H9 (cell line): ENCODE measurements at regions not wholly inside any gene's neighbourhood (a gene's known extent, or its start where the extent isn't known, plus 50 kb on each side); places are given as distances from the start of the nearest gene placed in this dataset.

Experiments used
- DNase-seq: peaks from one replicate; pipeline ENCODE4 v3.0.0-alpha.2; 2017
- H2AFZ ChIP-seq: one replicate; pipeline ENCODE4 v1.6.1; 2013; ENCODE audit warnings: mild to moderate bottlenecking, low read length, control low read depth, moderate library complexity
- H2AK5ac ChIP-seq: 2 replicates; pipeline ENCODE4 v1.6.1; 2013; ENCODE audit warnings: low read length, control low read depth, mixed read lengths; ENCODE audit not compliant: insufficient read length
- H2BK120ac ChIP-seq: one replicate; pipeline ENCODE4 v1.6.1; 2013; ENCODE audit warnings: low read depth, mild to moderate bottlenecking, low read length, control low read depth, inconsistent platforms; ENCODE audit not compliant: poor library complexity, severe bottlenecking
- H2BK12ac ChIP-seq: 2 replicates; pipeline ENCODE4 v1.6.1; 2013; ENCODE audit warnings: low read length, control low read depth, mixed read lengths, low read depth; ENCODE audit not compliant: insufficient read length
- H2BK15ac ChIP-seq: 2 replicates; pipeline ENCODE4 v1.6.1; 2013; ENCODE audit warnings: low read depth, low read length, control low read depth
- H2BK20ac ChIP-seq: one replicate; pipeline ENCODE4 v1.6.1; 2013; ENCODE audit warnings: low read depth, mild to moderate bottlenecking, low read length, control low read depth, inconsistent platforms; ENCODE audit not compliant: poor library complexity, severe bottlenecking
- H2BK5ac ChIP-seq: 2 replicates; pipeline ENCODE4 v1.6.1; 2013; ENCODE audit warnings: low read length, control low read depth, mixed read lengths; ENCODE audit not compliant: insufficient read length
- H3K14ac ChIP-seq: 2 replicates; pipeline ENCODE4 v1.6.1; 2013; ENCODE audit warnings: low read length, control low read depth; ENCODE audit not compliant: insufficient read depth
- H3K18ac ChIP-seq: 2 replicates; pipeline ENCODE4 v1.6.1; 2013; ENCODE audit warnings: low read depth, mild to moderate bottlenecking, mixed read lengths, low read length, control low read depth; ENCODE audit not compliant: insufficient read length
- H3K23ac ChIP-seq: 2 replicates; pipeline ENCODE4 v1.6.1; 2013; ENCODE audit warnings: low read length, control low read depth, mixed read lengths, low read depth; ENCODE audit not compliant: insufficient read length
- H3K23me2 ChIP-seq: 2 replicates; pipeline ENCODE4 v1.6.1; 2013; ENCODE audit warnings: low read depth, mild to moderate bottlenecking, mixed read lengths, low read length, control low read depth; ENCODE audit not compliant: insufficient read length, poor library complexity, severe bottlenecking
- H3K27ac ChIP-seq: 2 replicates; pipeline ENCODE4 v1.5.1; 2013; ENCODE audit warnings: low read length, control low read depth, mixed read lengths, low read depth; ENCODE audit not compliant: insufficient read length
- H3K27me3 ChIP-seq: 2 replicates; pipeline ENCODE4 v1.6.1; 2013; ENCODE audit warnings: low read length, control low read depth, inconsistent platforms; ENCODE audit not compliant: insufficient read depth
- H3K4ac ChIP-seq: 2 replicates; pipeline ENCODE4 v1.6.1; 2013; ENCODE audit warnings: low read depth, mild to moderate bottlenecking, control low read depth, inconsistent platforms, low read length, moderate library complexity
- H3K4me1 ChIP-seq: 2 replicates; pipeline ENCODE4 v1.6.1; 2013; ENCODE audit warnings: low read length, control low read depth, inconsistent platforms; ENCODE audit not compliant: insufficient read depth
- H3K4me2 ChIP-seq: 2 replicates; pipeline ENCODE4 v1.6.1; 2013; ENCODE audit warnings: low read length, control low read depth, mixed read lengths; ENCODE audit not compliant: insufficient read length, insufficient read depth
- H3K56ac ChIP-seq: 2 replicates; pipeline ENCODE4 v1.6.1; 2013; ENCODE audit warnings: low read depth, mild to moderate bottlenecking, mixed read lengths, low read length, control low read depth; ENCODE audit not compliant: insufficient read length
- H3K79me1 ChIP-seq: 2 replicates; pipeline ENCODE4 v1.6.1; 2013; ENCODE audit warnings: low read depth, mild to moderate bottlenecking, moderate library complexity, low read length, control low read depth, inconsistent platforms; ENCODE audit not compliant: insufficient read depth, poor library complexity, severe bottlenecking
- H3K79me2 ChIP-seq: 2 replicates; pipeline ENCODE4 v1.6.1; 2013; ENCODE audit warnings: low read length, control low read depth, inconsistent platforms; ENCODE audit not compliant: insufficient read depth
- H3K9ac ChIP-seq: 2 replicates; pipeline ENCODE4 v1.6.1; 2013; ENCODE audit warnings: low read length, control low read depth, mixed read lengths; ENCODE audit not compliant: insufficient read length; ENCODE audit errors: extremely low read depth
- H3K9me3 ChIP-seq: one replicate; pipeline ENCODE4 v1.6.1; 2013; ENCODE audit warnings: low read depth, low read length, inconsistent platforms; ENCODE audit not compliant: control insufficient read depth
- H3T11ph ChIP-seq: one replicate; pipeline ENCODE4 v1.6.1; 2013; ENCODE audit warnings: mild to moderate bottlenecking, low read length, control low read depth, inconsistent platforms
- H4K20me1 ChIP-seq: one replicate; pipeline ENCODE4 v1.6.1; 2013; ENCODE audit not compliant: control insufficient read depth, insufficient read length, insufficient read depth
- H4K5ac ChIP-seq: 2 replicates; pipeline ENCODE4 v1.6.1; 2013; ENCODE audit warnings: low read depth, mild to moderate bottlenecking, mixed read lengths, low read length, control low read depth; ENCODE audit not compliant: insufficient read length
- H4K8ac ChIP-seq: replicated peaks from 2 replicates; pipeline ENCODE4 v1.6.1; 2013; ENCODE audit warnings: low read length, control low read depth, mixed read lengths, low read depth; ENCODE audit not compliant: insufficient read length
- H4K91ac ChIP-seq: 2 replicates; pipeline ENCODE4 v1.6.1; 2013; ENCODE audit warnings: low read depth, mild to moderate bottlenecking, moderate library complexity, mixed read lengths, low read length, control low read depth; ENCODE audit not compliant: insufficient read length
- H3K27ac Mint-ChIP-seq, 3 experiments: 2 replicates in 2 of 3; 3 replicates in 1 of 3; pipeline ENCODE4 v1.8.0; 2020 to 2021; ENCODE audit warnings: mixed read lengths in 3 of 3, mild to moderate bottlenecking in 1 of 3, moderate library complexity in 1 of 3
- H3K27me3 Mint-ChIP-seq: 2 replicates; pipeline ENCODE4 v1.8.0; 2021; ENCODE audit warnings: low read depth, mild to moderate bottlenecking, moderate library complexity, mixed read lengths
- H3K36me3 Mint-ChIP-seq, 3 experiments: 2 replicates in 2 of 3; 3 replicates in 1 of 3; pipeline ENCODE4 v1.8.0; 2020 to 2021; ENCODE audit warnings: low read depth in 3 of 3, mixed read lengths in 3 of 3; ENCODE audit not compliant: insufficient read depth in 1 of 3
- H3K4me1 Mint-ChIP-seq, 2 experiments: 2 replicates each; pipeline ENCODE4 v1.8.0; 2020; ENCODE audit warnings: mixed read lengths in 2 of 2
- H3K4me3 Mint-ChIP-seq, 2 experiments: 2 replicates in 1 of 2; 3 replicates in 1 of 2; pipeline ENCODE4 v1.8.0; 2020 to 2021; ENCODE audit warnings: mild to moderate bottlenecking in 2 of 2, mixed read lengths in 2 of 2, moderate library complexity in 1 of 2
- H3K9me3 Mint-ChIP-seq, 2 experiments: 2 replicates in 1 of 2; 3 replicates in 1 of 2; pipeline ENCODE4 v1.8.0; 2020; ENCODE audit warnings: mild to moderate bottlenecking in 2 of 2, mixed read lengths in 2 of 2, moderate library complexity in 1 of 2
- CTCF ChIP-seq: fragments of 200-600 bp; sonication (generic); conservative IDR thresholded peaks from 3 replicates; pipeline ENCODE4 v1.8.0; 2021; ENCODE audit warnings: antibody characterized with exemption, mild to moderate bottlenecking
- WGBS: extraction: QIAGEN DNeasy Blood & Tissue Kit; methylation state at CpG from one replicate; pipeline ENCODE4 v1.1.7; 2013; ENCODE audit warnings: missing lambda C conversion rate, low lambda C conversion rate, mixed read lengths; ENCODE audit not compliant: insufficient read length; ENCODE audit errors: extremely low coverage; 5-methylcytosine and 5-hydroxymethylcytosine counted together

GRCh38 chr5:174320051-174320450 is 274.5 kb downstream of the NSG2 start:
- no peak overlapping the region for H3T11ph ChIP-seq
- Mint-ChIP-seq H3K27ac (no peak overlapping the region), H3K9me3 (no peaks in the 10 kb centered on the region), H3K27me3 (peaks cover 35% of the 10 kb centered on the region), H3K4me1 (peaks cover 5 to 11% of the 10 kb centered on the region in 2 experiments), H3K4me3 (no peak overlapping the region), H3K36me3 (no peaks in the 10 kb centered on the region)
- H2BK12ac ChIP-seq: no peak overlapping the region
- no peak for DNase-seq
- H3K23ac ChIP-seq: no peak overlapping the region
- H3K4ac ChIP-seq: no peak overlapping the region
- H4K5ac ChIP-seq: no peak overlapping the region
- peaks cover 2% of the 10 kb centered on the region; the same call in 1 of the 2 replicates for H3K4me1 ChIP-seq
- no peak overlapping the region for H3K18ac ChIP-seq
- H4K8ac ChIP-seq: no peak overlapping the region
- H3K9me3 ChIP-seq: no peaks in the 10 kb centered on the region
- no peak overlapping the region for H4K91ac ChIP-seq
- H3K9ac ChIP-seq: no peak overlapping the region
- no peak for TF ChIP-seq CTCF
- H3K23me2 ChIP-seq: no peaks in the 10 kb centered on the region
- no CpG with 5 or more reads among the region's 6 CpGs for WGBS
- no peak overlapping the region for H3K4me2 ChIP-seq
- no peak overlapping the region for H2BK5ac ChIP-seq
- no peak overlapping the region for H2BK15ac ChIP-seq
- H3K27me3 ChIP-seq: no peaks in the 10 kb centered on the region
- no peak overlapping the region for H2AK5ac ChIP-seq
- H2AFZ ChIP-seq: no peak overlapping the region
- H3K56ac ChIP-seq: no peak overlapping the region
- no peak overlapping the region for H3K27ac ChIP-seq
- no peak overlapping the region for H2BK120ac ChIP-seq
- no peaks in the 10 kb centered on the region for H3K79me2 ChIP-seq
- no peak overlapping the region for H3K14ac ChIP-seq
- H3K79me1 ChIP-seq: no peaks in the 10 kb centered on the region
- no peaks in the 10 kb centered on the region for H4K20me1 ChIP-seq
- no peak overlapping the region for H2BK20ac ChIP-seq
